Left ventricle myocardium inferior (tissue), 1 donor: ENCODE measurements at regions not wholly inside any gene's neighbourhood (a gene's known extent, or its start where the extent isn't known, plus 50 kb on each side); places are given as distances from the start of the nearest gene placed in this dataset.

Source experiments
- DNase-seq: peaks from one replicate; pipeline ENCODE4 v3.0.0-alpha.2; 2020
- H3K27ac ChIP-seq: fragments of 200-600 bp; replicated peaks from 2 replicates; pipeline ENCODE4 v1.8.0; 2021
- H3K27me3 ChIP-seq: fragments of 200-600 bp; 2 replicates; pipeline ENCODE4 v1.8.0; 2021; ENCODE audit warnings: low read depth
- H3K36me3 ChIP-seq: fragments of 200-600 bp; 2 replicates; pipeline ENCODE4 v1.8.0; 2021
- H3K4me1 ChIP-seq: fragments of 200-600 bp; 2 replicates; pipeline ENCODE4 v1.8.0; 2021
- H3K4me3 ChIP-seq: fragments of 200-600 bp; 2 replicates; pipeline ENCODE4 v1.8.0; 2021; ENCODE audit warnings: mild to moderate bottlenecking, moderate library complexity
- H3K9me3 ChIP-seq: fragments of 200-600 bp; replicated peaks from 2 replicates; pipeline ENCODE4 v1.8.0; 2021
- CTCF ChIP-seq: fragments of 200-600 bp; IDR thresholded peaks from 2 replicates; pipeline ENCODE4 v1.8.0; 2021; ENCODE audit warnings: antibody characterized with exemption, mild to moderate bottlenecking, borderline replicate concordance
- intact Hi-C: fragments of 100-400 bp; cut with micrococcal nuclease; formaldehyde crosslinking; loops from one replicate; pipeline ENCODE4 v1.11.0; 2022
- donor health status: DM: no; HTN: yes; CAD: no; lungs with severe emphysema.

- Histone ChIP-seq H3K9me3 (no peaks in the 10 kb centered on the region), H3K27me3 (no peaks in the 10 kb centered on the region), H3K4me1 (no peaks in the 10 kb centered on the region), H3K27ac (no peak overlapping the region), H3K36me3 (no peaks in the 10 kb centered on the region), H3K4me3 (no peak overlapping the region)
- TF ChIP-seq CTCF = no peak
- intact Hi-C loops = no loop called here
- DNase-seq = no peak
These were observed 334.6 kb upstream of the TGFBR2 start for GRCh38 chr3:30271781-30272180.

- Histone ChIP-seq H3K27ac (no peak overlapping the region), H3K9me3 (peaks cover 9% of the 10 kb centered on the region), H3K27me3 (no peaks in the 10 kb centered on the region), H3K36me3 (no peaks in the 10 kb centered on the region), H3K4me1 (no peaks in the 10 kb centered on the region), H3K4me3 (no peak overlapping the region)
- no peak for TF ChIP-seq CTCF
- intact Hi-C loops = no loop called here
- no peak for DNase-seq
These were observed 332.9 kb upstream of the TGFBR2 start for GRCh38 chr3:30273304-30274072.

GRCh38 chr3:30277494-30277893 lies 328.9 kb upstream of the TGFBR2 start:
- no peak for DNase-seq
- Histone ChIP-seq H3K4me3 (no peak overlapping the region), H3K27me3 (no peaks in the 10 kb centered on the region), H3K27ac (no peak overlapping the region), H3K36me3 (no peaks in the 10 kb centered on the region), H3K9me3 (peaks cover 9% of the 10 kb centered on the region), H3K4me1 (peaks cover 5% of the 10 kb centered on the region)
- intact Hi-C loops = no loop called here
- TF ChIP-seq CTCF = no peak

GRCh38 chr3:30281526-30281925 lies 324.9 kb upstream of the TGFBR2 start:
- Histone ChIP-seq H3K9me3 (peaks cover 9% of the 10 kb centered on the region), H3K4me3 (no peak overlapping the region), H3K4me1 (peaks cover 25% of the 10 kb centered on the region), H3K27ac (no peak overlapping the region), H3K27me3 (no peaks in the 10 kb centered on the region), H3K36me3 (no peaks in the 10 kb centered on the region)
- intact Hi-C loops = no loop called here
- no peak for TF ChIP-seq CTCF
- DNase-seq = no peak

GRCh38 chr3:30282154-30282696 lies 324.2 kb upstream of the TGFBR2 start:
- peaks cover 32% of the 10 kb centered on the region for H3K4me1 ChIP-seq
- H3K9me3 ChIP-seq = peaks cover 9% of the 10 kb centered on the region
- DNase-seq = no peak
- H3K36me3 ChIP-seq = no peaks in the 10 kb centered on the region
- H3K4me3 ChIP-seq = no peak overlapping the region
- H3K27me3 ChIP-seq = no peaks in the 10 kb centered on the region
- intact Hi-C loops = no loop called here
- no peak overlapping the region for H3K27ac ChIP-seq
- TF ChIP-seq CTCF = no peak
